Keratinocyte (primary cell): ENCODE measurements at regions not wholly inside any gene's neighbourhood (a gene's known extent, or its start where the extent isn't known, plus 50 kb on each side); places are given as distances from the start of the nearest gene placed in this dataset.

Experiments
- CTCF ChIP-seq, 3 experiments: IDR thresholded peaks in 1 of 3; conservative IDR thresholded peaks in 1 of 3; optimal IDR thresholded peaks in 1 of 3; 2 replicates in 2 of 3; 3 replicates in 1 of 3; pipeline versions ENCODE3 to v1.5.1; 2011; ENCODE audit warnings: low read length in 3 of 3, mild to moderate bottlenecking in 3 of 3, moderate library complexity in 2 of 3, control low read depth in 1 of 3, inconsistent platforms in 1 of 3; ENCODE audit not compliant: insufficient read depth in 2 of 3; ENCODE audit errors: extremely low read depth in 1 of 3
- EZH2 ChIP-seq: IDR thresholded peaks from one replicate; pipeline ENCODE4 v1.6.1; 2012; ENCODE audit warnings: inconsistent platforms, mild to moderate bottlenecking, low read length, moderate library complexity

- TF ChIP-seq CTCF (optimal IDR thresholded peaks at IDR 0.05 in 1 of 3, IDR thresholded peaks at IDR 0.05 in 1 of 3, conservative IDR thresholded peaks at IDR 0.05 in 1 of 3; ENCODE audit: extremely low read depth in 1 of 3, insufficient read depth in 2 of 3, low read length in 3 of 3), result no peak
- no peak for TF ChIP-seq EZH2
These were observed 208.9 kb upstream of the C1orf174 start for GRCh38 chr1:4108758-4109627.
